ENCODE measurements at regions not wholly inside any gene's neighbourhood (a gene's known extent, or its start where the extent isn't known, plus 50 kb on each side); places are given as distances from the start of the nearest gene placed in this dataset.

DNA sequence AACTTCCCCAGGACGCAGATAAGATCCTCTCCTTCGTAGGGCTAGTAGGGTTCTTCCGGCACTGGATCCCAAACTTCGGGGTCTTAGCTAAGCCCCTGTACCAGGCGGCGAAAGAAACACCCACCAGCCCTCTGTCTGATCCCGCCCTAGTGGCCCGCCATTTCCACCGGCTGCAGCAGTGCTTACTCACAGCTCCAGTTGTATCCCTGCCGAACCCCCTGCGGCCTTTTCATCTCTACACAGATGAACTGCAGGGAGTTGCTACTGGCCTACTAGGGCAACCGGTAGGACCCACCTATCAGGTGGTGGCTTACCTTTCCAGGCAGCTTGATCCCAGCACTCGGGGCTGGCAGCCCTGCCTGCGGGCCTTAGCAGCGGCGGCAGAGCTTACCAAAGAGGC, 961.2 kb downstream of the RPA4 start:
- Histone ChIP-seq H3K27me3 (ENCODE audit: insufficient read depth, low read length) (no peaks in the 10 kb centered on the region), H2BK20ac (ENCODE audit: low read depth, low read length, poor library complexity, severe bottlenecking) (no peak overlapping the region), H3K9ac (ENCODE audit: extremely low read depth, insufficient read length, low read length) (no peak overlapping the region), H3K4me1 (ENCODE audit: insufficient read depth, low read length) (no peaks in the 10 kb centered on the region), H3K23me2 (ENCODE audit: insufficient read length, low read depth, low read length, poor library complexity, severe bottlenecking) (no peaks in the 10 kb centered on the region), H2AFZ (ENCODE audit: low read length) (no peak overlapping the region), H3K79me2 (ENCODE audit: insufficient read depth, low read length) (no peaks in the 10 kb centered on the region), H3K4ac (ENCODE audit: low read depth, low read length) (no peak overlapping the region), H3K79me1 (ENCODE audit: insufficient read depth, low read depth, low read length, poor library complexity, severe bottlenecking) (no peaks in the 10 kb centered on the region), H3K18ac (ENCODE audit: insufficient read length, low read depth, low read length) (no peak overlapping the region), H3T11ph (ENCODE audit: low read length) (no peak overlapping the region), H4K91ac (ENCODE audit: insufficient read length, low read depth, low read length) (no peak overlapping the region), H2BK120ac (ENCODE audit: low read depth, low read length, poor library complexity, severe bottlenecking) (no peak overlapping the region), H2BK5ac (ENCODE audit: insufficient read length, low read length) (no peak overlapping the region), H3K4me2 (ENCODE audit: insufficient read depth, insufficient read length, low read length) (no peak overlapping the region), H3K23ac (ENCODE audit: insufficient read length, low read depth, low read length) (no peak overlapping the region), H4K5ac (ENCODE audit: insufficient read length, low read depth, low read length) (no peak overlapping the region), H3K9me3 (ENCODE audit: control insufficient read depth, low read depth, low read length) (peaks cover 4% of the 10 kb centered on the region), H3K14ac (ENCODE audit: insufficient read depth, low read length) (no peak overlapping the region), H2BK15ac (ENCODE audit: low read depth, low read length) (no peak overlapping the region), H4K20me1 (ENCODE audit: control insufficient read depth, insufficient read depth, insufficient read length) (no peaks in the 10 kb centered on the region), H3K27ac (ENCODE audit: insufficient read length, low read depth, low read length) (no peak overlapping the region), H2BK12ac (ENCODE audit: insufficient read length, low read depth, low read length) (no peak overlapping the region), H4K8ac (replicated peaks; ENCODE audit: insufficient read length, low read depth, low read length) (no peak overlapping the region), H3K56ac (ENCODE audit: insufficient read length, low read depth, low read length) (no peak overlapping the region), H2AK5ac (ENCODE audit: insufficient read length, low read length) (no peak overlapping the region)
- TF ChIP-seq, protein P1, sequence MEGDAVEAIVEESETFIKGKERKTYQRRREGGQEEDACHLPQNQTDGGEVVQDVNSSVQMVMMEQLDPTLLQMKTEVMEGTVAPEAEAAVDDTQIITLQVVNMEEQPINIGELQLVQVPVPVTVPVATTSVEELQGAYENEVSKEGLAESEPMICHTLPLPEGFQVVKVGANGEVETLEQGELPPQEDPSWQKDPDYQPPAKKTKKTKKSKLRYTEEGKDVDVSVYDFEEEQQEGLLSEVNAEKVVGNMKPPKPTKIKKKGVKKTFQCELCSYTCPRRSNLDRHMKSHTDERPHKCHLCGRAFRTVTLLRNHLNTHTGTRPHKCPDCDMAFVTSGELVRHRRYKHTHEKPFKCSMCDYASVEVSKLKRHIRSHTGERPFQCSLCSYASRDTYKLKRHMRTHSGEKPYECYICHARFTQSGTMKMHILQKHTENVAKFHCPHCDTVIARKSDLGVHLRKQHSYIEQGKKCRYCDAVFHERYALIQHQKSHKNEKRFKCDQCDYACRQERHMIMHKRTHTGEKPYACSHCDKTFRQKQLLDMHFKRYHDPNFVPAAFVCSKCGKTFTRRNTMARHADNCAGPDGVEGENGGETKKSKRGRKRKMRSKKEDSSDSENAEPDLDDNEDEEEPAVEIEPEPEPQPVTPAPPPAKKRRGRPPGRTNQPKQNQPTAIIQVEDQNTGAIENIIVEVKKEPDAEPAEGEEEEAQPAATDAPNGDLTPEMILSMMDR (conservative IDR thresholded peaks at IDR 0.05): no peak
- H3K9me3 Mint-ChIP-seq: peaks cover 68 to 69% of the 10 kb centered on the region in 2 experiments
- H3K4me1 Mint-ChIP-seq: no peaks in the 10 kb centered on the region
- peaks cover 59 to 82% (median 63%) of the 10 kb centered on the region in 3 experiments for H3K36me3 Mint-ChIP-seq (ENCODE audit: insufficient read depth in 1 of 3, low read depth in 3 of 3)
- no peak overlapping the region for H3K4me3 Mint-ChIP-seq
- no peak for DNase-seq
- WGBS (ENCODE audit: extremely low coverage, insufficient read length, low lambda C conversion rate): no CpG with 5 or more reads among the region's 16 CpGs
- H3K27me3 Mint-ChIP-seq (ENCODE audit: low read depth): peaks cover 5% of the 10 kb centered on the region
- H3K27ac Mint-ChIP-seq: no peak overlapping the region; a peak in 1 of 7 replicates

All from H9 (cell line).